ENCODE measurements at regions not wholly inside any gene's neighbourhood (a gene's known extent, or its start where the extent isn't known, plus 50 kb on each side); places are given as distances from the start of the nearest gene placed in this dataset.

DNA sequence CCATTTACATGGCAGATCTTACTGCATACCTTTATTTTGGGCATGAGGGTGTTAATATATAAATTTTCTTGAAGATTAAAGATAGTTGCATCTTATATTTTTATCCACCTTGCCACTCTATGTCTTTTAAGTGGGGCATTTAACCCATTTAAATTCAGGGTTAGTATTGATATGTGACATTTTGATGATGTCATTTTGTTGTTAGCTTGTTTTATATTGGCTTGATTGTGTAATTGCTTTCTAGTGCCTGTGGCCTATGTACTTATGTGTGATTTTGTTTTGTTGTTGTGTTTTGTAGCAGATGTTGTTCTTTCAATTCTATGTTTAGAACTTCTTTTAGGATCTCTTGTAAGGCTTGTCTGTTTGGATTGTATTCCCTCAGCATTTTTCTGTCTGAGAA, 939.9 kb upstream of the CDH9 start:
- TF ChIP-seq GABPA (IDR thresholded peaks at IDR 0.05; ENCODE audit: borderline replicate concordance, insufficient read depth, low read length) (no peak), SRF (IDR thresholded peaks at IDR 0.05; ENCODE audit: low read depth, low read length) (no peak), PHF8 (conservative IDR thresholded peaks at IDR 0.05; ENCODE audit: low read depth, low read length) (no peak)

All from H1 (cell line).